Liver (tissue), 7 donors: ENCODE measurements at regions not wholly inside any gene's neighbourhood (a gene's known extent, or its start where the extent isn't known, plus 50 kb on each side); places are given as distances from the start of the nearest gene placed in this dataset.

Experiments used
- DNase-seq: peaks from one replicate; pipeline ENCODE4 v3.0.0-alpha.2; 2017; ENCODE audit warnings: low spot score
- H3K27ac ChIP-seq, 2 donors: one replicate each; pipeline ENCODE4 v1.7.0; 2013; ENCODE audit warnings: inconsistent platforms in 2 of 2, low read length in 2 of 2, control low read depth in 1 of 2, low read depth in 1 of 2, mild to moderate bottlenecking in 1 of 2
- H3K27me3 ChIP-seq, 4 donors: one replicate each; pipeline versions ENCODE4 v1.6.1 to v1.7.0; 2013; ENCODE audit warnings: low read length in 3 of 4, inconsistent platforms in 1 of 4, mild to moderate bottlenecking in 1 of 4, moderate library complexity in 1 of 4; ENCODE audit not compliant: control insufficient read depth in 4 of 4, insufficient read depth in 4 of 4
- H3K36me3 ChIP-seq, 4 donors: one replicate each; pipeline versions ENCODE4 v1.6.1 to v1.7.0; 2013; ENCODE audit warnings: low read length in 3 of 4, mild to moderate bottlenecking in 3 of 4, low read depth in 1 of 4, moderate library complexity in 1 of 4; ENCODE audit not compliant: control insufficient read depth in 4 of 4, insufficient read depth in 3 of 4
- H3K4me1 ChIP-seq, 4 donors: one replicate each; pipeline versions ENCODE4 v1.6.1 to v1.7.0; 2013; ENCODE audit warnings: low read length in 3 of 4, mild to moderate bottlenecking in 3 of 4, moderate library complexity in 1 of 4; ENCODE audit not compliant: control insufficient read depth in 4 of 4, insufficient read depth in 4 of 4
- H3K4me3 ChIP-seq, 3 donors: one replicate each; pipeline versions ENCODE4 v1.6.1 to v1.7.0; 2013; ENCODE audit warnings: low read length in 3 of 3, control low read depth in 1 of 3, low read depth in 1 of 3, mild to moderate bottlenecking in 1 of 3
- H3K9ac ChIP-seq, 2 donors: one replicate each; pipeline ENCODE4 v1.7.0; 2013; ENCODE audit warnings: low read length in 2 of 2, mild to moderate bottlenecking in 2 of 2, moderate library complexity in 2 of 2, control low read depth in 1 of 2, low read depth in 1 of 2
- H3K9me3 ChIP-seq, 4 donors: one replicate each; pipeline versions ENCODE4 v1.6.1 to v1.7.0; 2013; ENCODE audit warnings: low read length in 3 of 4; ENCODE audit not compliant: control insufficient read depth in 4 of 4
- EGR1 ChIP-seq, 2 donors: IDR thresholded peaks; 2 replicates each; pipeline ENCODE4 v1.6.1; 2016 to 2018; ENCODE audit warnings: antibody characterized with exemption in 2 of 2, low read depth in 2 of 2
- FOXA1 ChIP-seq: IDR thresholded peaks from 2 replicates; pipeline ENCODE4 v1.6.1; 2016; ENCODE audit warnings: antibody characterized with exemption
- FOXA2 ChIP-seq: IDR thresholded peaks from 2 replicates; pipeline ENCODE4 v1.6.1; 2016; ENCODE audit warnings: antibody characterized with exemption
- GABPA ChIP-seq, 2 donors: IDR thresholded peaks in 1 of 2; conservative IDR thresholded peaks in 1 of 2; 2 replicates each; pipeline ENCODE4 v1.6.1; 2016; ENCODE audit warnings: antibody characterized with exemption in 2 of 2, mild to moderate bottlenecking in 1 of 2, moderate library complexity in 1 of 2
- HNF4A ChIP-seq, 2 donors: conservative IDR thresholded peaks; 2 replicates each; pipeline ENCODE4 v1.6.1; 2016; ENCODE audit warnings: antibody characterized with exemption in 2 of 2, mild to moderate bottlenecking in 2 of 2
- HNF4G ChIP-seq: IDR thresholded peaks from 2 replicates; pipeline ENCODE4 v1.6.1; 2016; ENCODE audit warnings: antibody characterized with exemption
- JUND ChIP-seq, 2 donors: IDR thresholded peaks; 2 replicates each; pipeline ENCODE4 v1.6.1; 2016; ENCODE audit warnings: antibody characterized with exemption in 2 of 2
- NR2F2 ChIP-seq: IDR thresholded peaks from 2 replicates; pipeline ENCODE4 v1.6.1; 2016; ENCODE audit warnings: antibody characterized with exemption
- RAD21 ChIP-seq, 2 donors: IDR thresholded peaks; 2 replicates each; pipeline ENCODE4 v1.6.1; 2016; ENCODE audit warnings: antibody characterized with exemption in 2 of 2, mild to moderate bottlenecking in 2 of 2
- RXRA ChIP-seq, 2 donors: IDR thresholded peaks; 2 replicates each; pipeline ENCODE4 v1.6.1; 2017 to 2018; ENCODE audit warnings: antibody characterized with exemption in 2 of 2, mild to moderate bottlenecking in 1 of 2
- SP1 ChIP-seq: IDR thresholded peaks from 2 replicates; pipeline ENCODE4 v1.6.1; 2018; ENCODE audit warnings: antibody characterized with exemption, mild to moderate bottlenecking
- TAF1 ChIP-seq: conservative IDR thresholded peaks from 2 replicates; pipeline ENCODE4 v1.6.1; 2016; ENCODE audit warnings: antibody characterized with exemption, mild to moderate bottlenecking
- YY1 ChIP-seq: IDR thresholded peaks from 2 replicates; pipeline ENCODE4 v1.6.1; 2016; ENCODE audit warnings: antibody characterized with exemption, mild to moderate bottlenecking
- WGBS: extraction: QIAGEN DNeasy Blood & Tissue Kit; methylation state at CpG from one replicate; pipeline ENCODE4 v1.1.7; 2013; 5-methylcytosine and 5-hydroxymethylcytosine counted together
- TF ChIP-seq, protein P1 (sequence below): IDR thresholded peaks from 2 replicates; pipeline ENCODE4 v1.6.1; 2016; ENCODE audit warnings: antibody characterized with exemption
- TF ChIP-seq, protein P2 (sequence below): IDR thresholded peaks from 2 replicates; pipeline ENCODE4 v1.6.1; 2016; ENCODE audit warnings: antibody characterized with exemption
- TF ChIP-seq, protein P3 (sequence below): IDR thresholded peaks from 2 replicates; pipeline ENCODE4 v1.6.1; 2016; ENCODE audit warnings: antibody characterized with exemption, mild to moderate bottlenecking
- TF ChIP-seq, protein P4 (sequence below): IDR thresholded peaks from 2 replicates; pipeline ENCODE4 v1.6.1; 2016; ENCODE audit warnings: antibody characterized with exemption
- donor health status: healthy.
- donor health status: healthy.
- donor health status: healthy.
- donor health status: healthy.

DNA sequence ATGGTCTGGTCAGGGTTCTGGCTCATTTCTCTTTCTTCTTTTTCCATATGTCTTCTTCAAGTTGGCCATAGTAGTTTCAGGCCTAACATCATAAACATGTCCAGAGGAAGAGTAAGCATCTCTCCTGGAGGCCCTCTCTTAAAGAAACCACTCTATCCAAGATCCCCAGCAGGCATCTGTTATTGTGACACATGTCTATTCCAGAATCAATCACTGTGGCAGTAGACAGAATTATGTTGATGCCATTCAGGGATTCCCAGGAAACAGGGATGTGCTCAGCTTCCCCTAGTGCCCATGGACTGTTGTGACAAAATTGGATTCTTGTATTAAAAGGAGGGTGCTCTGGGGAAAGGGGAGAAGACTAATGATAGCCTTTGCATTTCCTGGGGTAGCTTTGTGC is 224.0 kb downstream of the HNRNPD start:
- DNase-seq, result no peak
- Histone ChIP-seq H3K4me1 (no peaks in the 10 kb centered on the region), H3K9ac (no peak overlapping the region), H3K4me3 (no peak overlapping the region), H3K36me3 (no peaks in the 10 kb centered on the region), H3K27ac (no peak overlapping the region), H3K27me3 (no peaks in the 10 kb centered on the region), H3K9me3 (no peaks in the 10 kb centered on the region)
- TF ChIP-seq, protein P1, sequence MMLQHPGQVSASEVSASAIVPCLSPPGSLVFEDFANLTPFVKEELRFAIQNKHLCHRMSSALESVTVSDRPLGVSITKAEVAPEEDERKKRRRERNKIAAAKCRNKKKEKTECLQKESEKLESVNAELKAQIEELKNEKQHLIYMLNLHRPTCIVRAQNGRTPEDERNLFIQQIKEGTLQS, result no peak
- TF ChIP-seq, protein P2, sequence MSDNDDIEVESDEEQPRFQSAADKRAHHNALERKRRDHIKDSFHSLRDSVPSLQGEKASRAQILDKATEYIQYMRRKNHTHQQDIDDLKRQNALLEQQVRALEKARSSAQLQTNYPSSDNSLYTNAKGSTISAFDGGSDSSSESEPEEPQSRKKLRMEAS, result no peak

DNA sequence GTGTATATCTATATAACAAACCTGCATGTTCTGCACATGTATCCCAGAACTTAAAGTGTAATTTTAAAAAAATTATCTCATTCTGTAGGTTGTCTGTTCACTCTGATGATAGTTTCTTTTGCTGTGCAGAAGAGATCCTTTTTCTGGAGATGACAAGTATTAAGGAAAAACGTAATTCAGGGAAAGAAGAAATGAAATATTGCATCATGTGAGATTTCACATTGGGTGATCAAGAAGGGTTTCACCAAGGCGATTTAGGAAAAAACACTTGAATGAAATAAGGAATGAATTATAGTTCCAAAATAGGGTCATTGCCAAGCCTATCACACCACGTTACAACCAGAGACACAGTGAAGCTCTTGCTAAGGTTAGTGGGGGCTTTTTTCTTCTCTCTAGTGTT is 227.9 kb downstream of the HNRNPD start:
- no peak overlapping the region for H3K4me3 ChIP-seq
- no peaks in the 10 kb centered on the region for H3K27me3 ChIP-seq
- TF ChIP-seq FOXA1 (no peak), YY1 (no peak), GABPA (IDR thresholded peaks at IDR 0.05 in 1 of 2, conservative IDR thresholded peaks at IDR 0.05 in 1 of 2) (no peak)
- TF ChIP-seq, protein P3, sequence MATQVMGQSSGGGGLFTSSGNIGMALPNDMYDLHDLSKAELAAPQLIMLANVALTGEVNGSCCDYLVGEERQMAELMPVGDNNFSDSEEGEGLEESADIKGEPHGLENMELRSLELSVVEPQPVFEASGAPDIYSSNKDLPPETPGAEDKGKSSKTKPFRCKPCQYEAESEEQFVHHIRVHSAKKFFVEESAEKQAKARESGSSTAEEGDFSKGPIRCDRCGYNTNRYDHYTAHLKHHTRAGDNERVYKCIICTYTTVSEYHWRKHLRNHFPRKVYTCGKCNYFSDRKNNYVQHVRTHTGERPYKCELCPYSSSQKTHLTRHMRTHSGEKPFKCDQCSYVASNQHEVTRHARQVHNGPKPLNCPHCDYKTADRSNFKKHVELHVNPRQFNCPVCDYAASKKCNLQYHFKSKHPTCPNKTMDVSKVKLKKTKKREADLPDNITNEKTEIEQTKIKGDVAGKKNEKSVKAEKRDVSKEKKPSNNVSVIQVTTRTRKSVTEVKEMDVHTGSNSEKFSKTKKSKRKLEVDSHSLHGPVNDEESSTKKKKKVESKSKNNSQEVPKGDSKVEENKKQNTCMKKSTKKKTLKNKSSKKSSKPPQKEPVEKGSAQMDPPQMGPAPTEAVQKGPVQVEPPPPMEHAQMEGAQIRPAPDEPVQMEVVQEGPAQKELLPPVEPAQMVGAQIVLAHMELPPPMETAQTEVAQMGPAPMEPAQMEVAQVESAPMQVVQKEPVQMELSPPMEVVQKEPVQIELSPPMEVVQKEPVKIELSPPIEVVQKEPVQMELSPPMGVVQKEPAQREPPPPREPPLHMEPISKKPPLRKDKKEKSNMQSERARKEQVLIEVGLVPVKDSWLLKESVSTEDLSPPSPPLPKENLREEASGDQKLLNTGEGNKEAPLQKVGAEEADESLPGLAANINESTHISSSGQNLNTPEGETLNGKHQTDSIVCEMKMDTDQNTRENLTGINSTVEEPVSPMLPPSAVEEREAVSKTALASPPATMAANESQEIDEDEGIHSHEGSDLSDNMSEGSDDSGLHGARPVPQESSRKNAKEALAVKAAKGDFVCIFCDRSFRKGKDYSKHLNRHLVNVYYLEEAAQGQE, result no peak
- TF ChIP-seq, protein P4, sequence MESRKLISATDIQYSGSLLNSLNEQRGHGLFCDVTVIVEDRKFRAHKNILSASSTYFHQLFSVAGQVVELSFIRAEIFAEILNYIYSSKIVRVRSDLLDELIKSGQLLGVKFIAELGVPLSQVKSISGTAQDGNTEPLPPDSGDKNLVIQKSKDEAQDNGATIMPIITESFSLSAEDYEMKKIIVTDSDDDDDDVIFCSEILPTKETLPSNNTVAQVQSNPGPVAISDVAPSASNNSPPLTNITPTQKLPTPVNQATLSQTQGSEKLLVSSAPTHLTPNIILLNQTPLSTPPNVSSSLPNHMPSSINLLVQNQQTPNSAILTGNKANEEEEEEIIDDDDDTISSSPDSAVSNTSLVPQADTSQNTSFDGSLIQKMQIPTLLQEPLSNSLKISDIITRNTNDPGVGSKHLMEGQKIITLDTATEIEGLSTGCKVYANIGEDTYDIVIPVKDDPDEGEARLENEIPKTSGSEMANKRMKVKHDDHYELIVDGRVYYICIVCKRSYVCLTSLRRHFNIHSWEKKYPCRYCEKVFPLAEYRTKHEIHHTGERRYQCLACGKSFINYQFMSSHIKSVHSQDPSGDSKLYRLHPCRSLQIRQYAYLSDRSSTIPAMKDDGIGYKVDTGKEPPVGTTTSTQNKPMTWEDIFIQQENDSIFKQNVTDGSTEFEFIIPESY, result no peak
- no peak for DNase-seq
- H3K27ac ChIP-seq, result no peak overlapping the region
- no peaks in the 10 kb centered on the region for H3K4me1 ChIP-seq
- no peaks in the 10 kb centered on the region for H3K36me3 ChIP-seq
- H3K9ac ChIP-seq, result no peak overlapping the region
- H3K9me3 ChIP-seq, result no peaks in the 10 kb centered on the region
- WGBS, result 70% methylated on average over 3 of the region's 3 CpGs

DNA sequence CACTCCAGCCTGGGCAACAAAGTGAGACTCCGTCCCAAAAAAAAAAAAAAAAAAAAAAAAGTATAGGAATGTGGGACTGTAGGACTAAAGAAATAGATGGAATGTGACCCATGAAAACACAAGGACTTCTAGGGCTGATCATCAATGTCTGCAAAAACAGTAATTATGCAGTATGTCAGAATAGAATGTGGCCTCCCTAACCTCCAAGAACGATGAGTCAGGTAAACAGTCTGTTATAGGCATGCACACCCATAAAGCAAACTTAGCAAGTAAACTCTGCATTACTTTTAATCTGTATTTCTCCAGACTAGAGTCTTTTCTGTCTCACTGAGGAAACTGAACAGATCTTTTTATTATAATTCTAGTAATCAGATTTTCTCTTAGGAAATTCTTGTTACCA is 233.4 kb downstream of the HNRNPD start:
- no peak overlapping the region for H3K27ac ChIP-seq
- no peaks in the 10 kb centered on the region for H3K4me1 ChIP-seq
- WGBS, result 84% methylated on average over 2 of the region's 2 CpGs
- TF ChIP-seq YY1 (no peak), FOXA2 (no peak), SP1 (no peak), TAF1 (no peak), RXRA (IDR thresholded peaks at IDR 0.05) (no peak), NR2F2 (no peak), HNF4G (no peak), EGR1 (IDR thresholded peaks at IDR 0.05; ENCODE audit: low read depth in 2 of 2) (no peak), RAD21 (IDR thresholded peaks at IDR 0.05) (no peak), HNF4A (conservative IDR thresholded peaks at IDR 0.05) (no peak), JUND (IDR thresholded peaks at IDR 0.05) (no peak), FOXA1 (no peak)
- TF ChIP-seq, protein P1, result no peak
- TF ChIP-seq, protein P2, result no peak
- TF ChIP-seq, protein P3, result no peak
- no peak for DNase-seq
- no peaks in the 10 kb centered on the region for H3K9me3 ChIP-seq
- no peak overlapping the region for H3K4me3 ChIP-seq
- no peaks in the 10 kb centered on the region for H3K27me3 ChIP-seq
- H3K36me3 ChIP-seq, result no peaks in the 10 kb centered on the region
- no peak overlapping the region for H3K9ac ChIP-seq
